ENCODE measurements at regions not wholly inside any gene's neighbourhood (a gene's known extent, or its start where the extent isn't known, plus 50 kb on each side); places are given as distances from the start of the nearest gene placed in this dataset.

GRCh38 chr15:39407116-39407515 is 173.8 kb upstream of the THBS1 start:
- TF ChIP-seq, protein P1, sequence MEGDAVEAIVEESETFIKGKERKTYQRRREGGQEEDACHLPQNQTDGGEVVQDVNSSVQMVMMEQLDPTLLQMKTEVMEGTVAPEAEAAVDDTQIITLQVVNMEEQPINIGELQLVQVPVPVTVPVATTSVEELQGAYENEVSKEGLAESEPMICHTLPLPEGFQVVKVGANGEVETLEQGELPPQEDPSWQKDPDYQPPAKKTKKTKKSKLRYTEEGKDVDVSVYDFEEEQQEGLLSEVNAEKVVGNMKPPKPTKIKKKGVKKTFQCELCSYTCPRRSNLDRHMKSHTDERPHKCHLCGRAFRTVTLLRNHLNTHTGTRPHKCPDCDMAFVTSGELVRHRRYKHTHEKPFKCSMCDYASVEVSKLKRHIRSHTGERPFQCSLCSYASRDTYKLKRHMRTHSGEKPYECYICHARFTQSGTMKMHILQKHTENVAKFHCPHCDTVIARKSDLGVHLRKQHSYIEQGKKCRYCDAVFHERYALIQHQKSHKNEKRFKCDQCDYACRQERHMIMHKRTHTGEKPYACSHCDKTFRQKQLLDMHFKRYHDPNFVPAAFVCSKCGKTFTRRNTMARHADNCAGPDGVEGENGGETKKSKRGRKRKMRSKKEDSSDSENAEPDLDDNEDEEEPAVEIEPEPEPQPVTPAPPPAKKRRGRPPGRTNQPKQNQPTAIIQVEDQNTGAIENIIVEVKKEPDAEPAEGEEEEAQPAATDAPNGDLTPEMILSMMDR (IDR thresholded peaks at IDR 0.05), result no peak
- TF ChIP-seq, protein P2, sequence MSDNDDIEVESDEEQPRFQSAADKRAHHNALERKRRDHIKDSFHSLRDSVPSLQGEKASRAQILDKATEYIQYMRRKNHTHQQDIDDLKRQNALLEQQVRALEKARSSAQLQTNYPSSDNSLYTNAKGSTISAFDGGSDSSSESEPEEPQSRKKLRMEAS (IDR thresholded peaks at IDR 0.05; ENCODE audit: low read depth), result no peak
- TF ChIP-seq, protein P3, sequence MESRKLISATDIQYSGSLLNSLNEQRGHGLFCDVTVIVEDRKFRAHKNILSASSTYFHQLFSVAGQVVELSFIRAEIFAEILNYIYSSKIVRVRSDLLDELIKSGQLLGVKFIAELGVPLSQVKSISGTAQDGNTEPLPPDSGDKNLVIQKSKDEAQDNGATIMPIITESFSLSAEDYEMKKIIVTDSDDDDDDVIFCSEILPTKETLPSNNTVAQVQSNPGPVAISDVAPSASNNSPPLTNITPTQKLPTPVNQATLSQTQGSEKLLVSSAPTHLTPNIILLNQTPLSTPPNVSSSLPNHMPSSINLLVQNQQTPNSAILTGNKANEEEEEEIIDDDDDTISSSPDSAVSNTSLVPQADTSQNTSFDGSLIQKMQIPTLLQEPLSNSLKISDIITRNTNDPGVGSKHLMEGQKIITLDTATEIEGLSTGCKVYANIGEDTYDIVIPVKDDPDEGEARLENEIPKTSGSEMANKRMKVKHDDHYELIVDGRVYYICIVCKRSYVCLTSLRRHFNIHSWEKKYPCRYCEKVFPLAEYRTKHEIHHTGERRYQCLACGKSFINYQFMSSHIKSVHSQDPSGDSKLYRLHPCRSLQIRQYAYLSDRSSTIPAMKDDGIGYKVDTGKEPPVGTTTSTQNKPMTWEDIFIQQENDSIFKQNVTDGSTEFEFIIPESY (IDR thresholded peaks at IDR 0.05; ENCODE audit: borderline replicate concordance, low read depth), result no peak
- TF ChIP-seq SIN3A (IDR thresholded peaks at IDR 0.05; ENCODE audit: borderline replicate concordance, low read depth, low read length), result no peak
- no peak for TF ChIP-seq FOSL2 (IDR thresholded peaks at IDR 0.05; ENCODE audit: borderline replicate concordance, low read depth)
- TF ChIP-seq USF1 (IDR thresholded peaks at IDR 0.05; ENCODE audit: borderline replicate concordance, low read depth), result no peak
- no peak for TF ChIP-seq GABPA (IDR thresholded peaks at IDR 0.05; ENCODE audit: low read depth)
- TF ChIP-seq POLR2AphosphoS5 (IDR thresholded peaks at IDR 0.05; ENCODE audit: low read depth, low read length), result no peak
- TF ChIP-seq, protein P4, sequence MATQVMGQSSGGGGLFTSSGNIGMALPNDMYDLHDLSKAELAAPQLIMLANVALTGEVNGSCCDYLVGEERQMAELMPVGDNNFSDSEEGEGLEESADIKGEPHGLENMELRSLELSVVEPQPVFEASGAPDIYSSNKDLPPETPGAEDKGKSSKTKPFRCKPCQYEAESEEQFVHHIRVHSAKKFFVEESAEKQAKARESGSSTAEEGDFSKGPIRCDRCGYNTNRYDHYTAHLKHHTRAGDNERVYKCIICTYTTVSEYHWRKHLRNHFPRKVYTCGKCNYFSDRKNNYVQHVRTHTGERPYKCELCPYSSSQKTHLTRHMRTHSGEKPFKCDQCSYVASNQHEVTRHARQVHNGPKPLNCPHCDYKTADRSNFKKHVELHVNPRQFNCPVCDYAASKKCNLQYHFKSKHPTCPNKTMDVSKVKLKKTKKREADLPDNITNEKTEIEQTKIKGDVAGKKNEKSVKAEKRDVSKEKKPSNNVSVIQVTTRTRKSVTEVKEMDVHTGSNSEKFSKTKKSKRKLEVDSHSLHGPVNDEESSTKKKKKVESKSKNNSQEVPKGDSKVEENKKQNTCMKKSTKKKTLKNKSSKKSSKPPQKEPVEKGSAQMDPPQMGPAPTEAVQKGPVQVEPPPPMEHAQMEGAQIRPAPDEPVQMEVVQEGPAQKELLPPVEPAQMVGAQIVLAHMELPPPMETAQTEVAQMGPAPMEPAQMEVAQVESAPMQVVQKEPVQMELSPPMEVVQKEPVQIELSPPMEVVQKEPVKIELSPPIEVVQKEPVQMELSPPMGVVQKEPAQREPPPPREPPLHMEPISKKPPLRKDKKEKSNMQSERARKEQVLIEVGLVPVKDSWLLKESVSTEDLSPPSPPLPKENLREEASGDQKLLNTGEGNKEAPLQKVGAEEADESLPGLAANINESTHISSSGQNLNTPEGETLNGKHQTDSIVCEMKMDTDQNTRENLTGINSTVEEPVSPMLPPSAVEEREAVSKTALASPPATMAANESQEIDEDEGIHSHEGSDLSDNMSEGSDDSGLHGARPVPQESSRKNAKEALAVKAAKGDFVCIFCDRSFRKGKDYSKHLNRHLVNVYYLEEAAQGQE (IDR thresholded peaks at IDR 0.05; ENCODE audit: low read depth, low read length), result no peak
- TF ChIP-seq EP300 (IDR thresholded peaks at IDR 0.05; ENCODE audit: borderline replicate concordance in 1 of 2, low read depth in 1 of 2, low read length in 1 of 2), result no peak
- TF ChIP-seq RFX5 (IDR thresholded peaks at IDR 0.05; ENCODE audit: low read length), result no peak

Measured in SK-N-SH (cell line).